ENCODE measurements at regions not wholly inside any gene's neighbourhood (a gene's known extent, or its start where the extent isn't known, plus 50 kb on each side); places are given as distances from the start of the nearest gene placed in this dataset.
A peak's percentile ranks its signal among the peaks of the same experiment; 100 is the strongest.

GRCh38 chr5:63128018-63128417 is 549.4 kb downstream of the LRRC70 start:
- Histone ChIP-seq H3K4me3 (no peak overlapping the region), H3K4me1 (no peaks in the 10 kb centered on the region), H3K27me3 (no peaks in the 10 kb centered on the region), H3K9me3 (no peaks in the 10 kb centered on the region), H3K36me3 (no peaks in the 10 kb centered on the region), H3K27ac (no peak overlapping the region)
- ATAC-seq (no peak), FAIRE-seq (no peak), DNase-seq (no peak)
- intact Hi-C loops (cut with DNase I), result no loop called here
- no peak for TF ChIP-seq CTCF (IDR thresholded peaks at IDR 0.05)
- WGBS, 2 donors, result 17 to 38% methylated on average over 2 of the region's 2 CpGs

GRCh38 chr5:63127054-63127453 is 548.4 kb downstream of the LRRC70 start:
- no peak overlapping the region for H3K4me3 ChIP-seq
- no peak for FAIRE-seq

GRCh38 chr5:63125862-63126261 is 547.2 kb downstream of the LRRC70 start:
- Histone ChIP-seq H3K36me3 (no peaks in the 10 kb centered on the region), H3K27me3 (no peaks in the 10 kb centered on the region), H3K27ac (no peak overlapping the region), H3K4me1 (no peaks in the 10 kb centered on the region), H3K9me3 (no peaks in the 10 kb centered on the region), H3K4me3 (no peak overlapping the region)
- WGBS, 2 donors, result 0 to 9% methylated on average over 2 of the region's 2 CpGs
- intact Hi-C loops (cut with DNase I), result no loop called here
- ATAC-seq, result peak in 3 of 4 donors; percentile 60 to 76 (median 72)
- peak in 2 of 4 donors; percentile 10 to 19 for TF ChIP-seq CTCF (IDR thresholded peaks at IDR 0.05)
- no peak for FAIRE-seq
- DNase-seq, result no peak

More at GRCh38 chr5:63127054-63127453, 548.4 kb downstream of the LRRC70 start:
- Histone ChIP-seq H3K4me1 (no peaks in the 10 kb centered on the region), H3K36me3 (no peaks in the 10 kb centered on the region), H3K9me3 (no peaks in the 10 kb centered on the region), H3K27ac (no peak overlapping the region), H3K27me3 (no peaks in the 10 kb centered on the region)
- no peak for TF ChIP-seq CTCF (IDR thresholded peaks at IDR 0.05)
- WGBS, 2 donors, result 81 to 86% methylated on average over 2 of the region's 2 CpGs
- intact Hi-C loops (cut with DNase I), result no loop called here
- ATAC-seq, result no peak
- DNase-seq, result no peak

GRCh38 chr5:63125392-63125791 is 546.8 kb downstream of the LRRC70 start:
- FAIRE-seq (no peak), ATAC-seq (no peak), DNase-seq (no peak)
- intact Hi-C loops (cut with DNase I), result no loop called here
- no peaks in the 10 kb centered on the region for H3K36me3 ChIP-seq
- H3K4me3 ChIP-seq, result no peak overlapping the region
- H3K27me3 ChIP-seq, result no peaks in the 10 kb centered on the region
- no peak for TF ChIP-seq CTCF (IDR thresholded peaks at IDR 0.05)
- H3K27ac ChIP-seq, result no peak overlapping the region
- no peaks in the 10 kb centered on the region for H3K4me1 ChIP-seq
- no peaks in the 10 kb centered on the region for H3K9me3 ChIP-seq

- TF ChIP-seq CTCF (IDR thresholded peaks at IDR 0.05), result no peak
- no peaks in the 10 kb centered on the region for H3K9me3 ChIP-seq
- H3K27ac ChIP-seq, result no peak overlapping the region
- H3K4me1 ChIP-seq, result no peaks in the 10 kb centered on the region
- 56 to 69% methylated on average over 1 of the region's 1 CpG for WGBS, 2 donors
- ATAC-seq (no peak), DNase-seq (no peak), FAIRE-seq (no peak)
- H3K4me3 ChIP-seq, result no peak overlapping the region
- no peaks in the 10 kb centered on the region for H3K27me3 ChIP-seq
- H3K36me3 ChIP-seq, result no peaks in the 10 kb centered on the region
- intact Hi-C loops (cut with DNase I), result no loop called here
Observed at GRCh38 chr5:63124266-63124665, 545.6 kb downstream of the LRRC70 start.

Measured in pancreas (tissue), 10 donors.